ENCODE measurements at regions not wholly inside any gene's neighbourhood (a gene's known extent, or its start where the extent isn't known, plus 50 kb on each side); places are given as distances from the start of the nearest gene placed in this dataset.

- no peak for TF ChIP-seq CTCF (conservative IDR thresholded peaks at IDR 0.05; ENCODE audit: low read depth, low read length)
- H3K4me3 ChIP-seq (ENCODE audit: low read length), result no peak overlapping the region
- no peak for DNase-seq (ENCODE audit: low read depth)
These were observed 660.1 kb upstream of the SLC8A1 start for GRCh38 chr2:41111836-41112627.

DNA sequence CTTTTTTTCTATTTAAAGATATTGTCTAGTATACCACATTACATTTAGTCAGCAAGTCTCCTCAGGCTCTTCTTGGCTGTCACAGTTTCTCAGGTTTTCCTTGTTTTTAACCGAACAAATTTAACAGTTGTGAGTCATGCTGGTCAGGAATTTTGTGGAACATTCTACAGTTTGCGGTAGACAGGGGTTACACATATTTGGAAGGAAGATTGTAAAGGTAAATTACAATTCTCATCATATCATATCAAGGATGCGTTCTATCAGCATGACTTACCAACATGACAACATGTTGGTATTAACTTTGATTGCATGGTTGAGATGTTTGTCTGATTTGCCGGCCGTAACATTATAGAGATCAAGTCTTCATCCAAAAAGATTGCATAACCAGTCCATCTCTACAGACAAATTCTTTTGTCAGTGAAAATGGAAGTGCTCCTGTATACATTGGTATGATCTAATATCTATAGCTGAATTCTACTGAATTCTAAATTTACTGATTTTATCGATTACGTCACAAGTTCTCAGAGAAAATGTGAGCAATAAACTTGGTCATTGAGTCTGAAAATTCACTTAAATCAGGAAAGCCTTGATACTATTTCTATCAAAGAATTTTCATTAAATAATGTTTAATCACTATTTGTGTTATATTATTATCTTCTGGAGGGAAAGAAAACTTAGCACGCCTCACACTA is 664.4 kb upstream of the SLC8A1 start:
- no peak overlapping the region for H3K4me3 ChIP-seq (ENCODE audit: low read length)
- no peak for TF ChIP-seq CTCF (conservative IDR thresholded peaks at IDR 0.05; ENCODE audit: low read depth, low read length)
- no peak for DNase-seq (ENCODE audit: low read depth)

DNA sequence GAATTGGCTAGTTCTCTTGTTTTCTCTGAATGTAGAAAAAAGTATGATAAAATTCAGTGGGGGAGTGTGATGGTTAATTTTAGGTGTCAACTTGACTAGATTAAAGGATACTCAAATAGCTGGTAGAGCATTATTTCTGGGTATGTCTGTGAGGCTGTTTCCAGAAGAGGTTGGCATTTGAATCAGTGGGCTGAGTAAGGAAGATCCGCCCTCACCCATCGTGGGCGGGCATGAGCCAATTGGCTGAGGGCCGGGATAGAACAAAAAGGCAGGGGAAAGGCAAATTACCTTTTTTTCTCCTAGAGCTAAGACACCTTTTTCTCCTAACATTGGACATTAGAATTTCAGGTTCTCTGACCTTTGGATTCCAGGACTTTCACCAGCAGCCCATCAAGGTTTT is 667.6 kb upstream of the SLC8A1 start:
- no peak overlapping the region for H3K4me3 ChIP-seq (ENCODE audit: low read length)
- no peak for TF ChIP-seq CTCF (conservative IDR thresholded peaks at IDR 0.05; ENCODE audit: low read depth, low read length)
- no peak for DNase-seq (ENCODE audit: low read depth)

DNA sequence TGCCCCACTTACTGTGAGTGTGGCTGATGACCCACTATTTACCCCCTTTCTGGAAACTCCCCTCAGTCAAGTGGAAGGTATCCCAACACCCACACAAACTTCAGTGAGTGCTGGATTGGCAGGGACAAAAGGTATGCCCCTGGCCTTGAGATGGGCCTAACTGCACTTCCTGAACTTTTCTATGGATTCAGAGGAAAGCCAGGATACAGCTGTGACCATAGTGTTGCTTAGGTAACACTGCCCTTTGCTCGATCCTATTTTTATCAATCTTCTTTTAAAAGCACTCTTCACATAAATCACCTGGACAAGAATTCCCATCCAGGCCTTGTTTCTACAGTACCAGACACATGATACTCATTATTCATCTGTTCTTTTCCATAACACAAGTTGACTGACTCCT is 671.5 kb upstream of the SLC8A1 start:
- no peak for TF ChIP-seq CTCF (conservative IDR thresholded peaks at IDR 0.05; ENCODE audit: low read depth, low read length)
- no peak overlapping the region for H3K4me3 ChIP-seq (ENCODE audit: low read length)
- DNase-seq (ENCODE audit: low read depth), result no peak

DNA sequence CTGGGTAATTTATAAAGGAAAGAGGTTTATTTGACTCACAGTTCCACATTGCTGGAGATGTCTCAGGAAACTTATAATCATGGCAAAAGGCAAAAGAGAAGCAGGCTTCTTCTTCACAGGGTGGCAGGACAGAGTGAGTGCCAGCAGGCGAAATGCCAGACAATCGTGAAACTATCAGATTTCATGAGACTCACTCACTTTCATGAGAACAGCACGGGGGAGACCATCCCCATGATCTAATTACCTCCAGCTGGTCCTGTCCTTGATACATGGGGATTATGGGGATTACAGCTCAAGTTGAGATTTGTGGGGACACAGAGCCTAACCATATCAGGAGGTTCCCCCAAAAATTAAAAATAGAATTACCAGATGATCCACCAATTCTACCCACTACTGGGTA is 675.5 kb upstream of the SLC8A1 start:
- no peak overlapping the region for H3K4me3 ChIP-seq (ENCODE audit: low read length)
- TF ChIP-seq CTCF (conservative IDR thresholded peaks at IDR 0.05; ENCODE audit: low read depth, low read length), result no peak
- DNase-seq (ENCODE audit: low read depth), result no peak

- no peak for TF ChIP-seq CTCF (conservative IDR thresholded peaks at IDR 0.05; ENCODE audit: low read depth, low read length)
- no peak for DNase-seq (ENCODE audit: low read depth)
- H3K4me3 ChIP-seq (ENCODE audit: low read length), result no peak overlapping the region
These were observed 678.1 kb upstream of the SLC8A1 start for GRCh38 chr2:41129988-41130387.

DNA sequence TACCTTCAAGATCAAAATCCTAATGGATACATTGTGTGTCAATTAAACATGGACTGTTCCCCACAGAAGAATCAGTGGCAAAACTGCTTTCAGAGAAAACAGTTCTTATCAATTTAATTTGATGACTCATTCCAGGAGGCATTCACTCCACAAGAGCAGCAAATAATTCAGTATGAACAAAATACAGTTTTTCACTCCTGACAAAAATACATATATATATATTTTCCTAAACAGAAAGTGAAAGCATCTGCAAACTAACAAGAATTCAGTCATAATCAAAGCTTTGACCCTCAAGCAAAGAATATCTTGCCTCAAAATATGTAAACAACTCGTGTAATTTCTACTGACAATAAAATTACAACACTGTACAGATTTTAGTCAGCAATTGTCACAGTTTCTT is 685.1 kb upstream of the SLC8A1 start:
- TF ChIP-seq CTCF (conservative IDR thresholded peaks at IDR 0.05; ENCODE audit: low read depth, low read length), result no peak
- peak; percentile 14 for DNase-seq (ENCODE audit: low read depth)
- H3K4me3 ChIP-seq (ENCODE audit: low read length), result no peak overlapping the region

Measured in retinal pigment epithelial cell (primary cell).